Islet precursor cell (in vitro differentiated cells): ENCODE measurements at regions not wholly inside any gene's neighbourhood (a gene's known extent, or its start where the extent isn't known, plus 50 kb on each side); places are given as distances from the start of the nearest gene placed in this dataset.
A peak's percentile ranks its signal among the peaks of the same experiment; 100 is the strongest.
"Not testable (repeated sequence)": the region's sequence is repeated elsewhere in the genome, so short reads cannot be mapped to it uniquely, and the experiment has no call there.

ENCODE experiments used
- DNase-seq: peaks from one replicate; pipeline ENCODE4 v3.0.0-alpha.2; 2018

DNA sequence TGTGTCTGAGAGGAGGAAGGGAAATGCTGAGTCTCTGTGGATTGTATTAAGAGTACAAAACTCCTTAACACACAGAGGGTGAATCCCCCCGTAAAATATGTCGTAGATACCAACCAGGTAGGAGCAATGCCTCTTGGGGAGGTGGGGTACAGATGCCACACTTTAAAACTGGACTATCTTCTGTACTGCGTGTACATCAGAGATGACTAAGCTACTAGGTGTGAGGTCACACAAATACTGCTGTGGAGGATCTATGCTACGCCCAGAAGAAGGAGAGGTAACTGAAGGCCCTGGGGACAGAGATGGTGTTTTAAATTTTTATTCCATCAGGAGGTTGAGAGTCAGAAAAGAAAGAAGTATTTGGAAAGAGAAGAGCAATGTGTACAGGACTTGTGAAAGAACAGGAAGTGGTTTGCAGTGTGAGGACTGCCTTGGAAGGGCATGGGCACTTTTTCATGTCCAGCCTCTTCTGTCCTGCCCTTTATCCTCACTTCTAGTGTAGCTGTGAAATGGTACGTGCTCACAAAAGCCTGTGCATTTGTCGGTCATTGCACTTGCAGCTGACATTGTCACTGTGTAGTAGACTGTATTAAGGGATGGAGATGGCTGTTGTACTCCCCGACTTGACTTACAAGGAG is 287.8 kb upstream of the CHRM3 start:
- no peak for DNase-seq

GRCh38 chr1:239091537-239091936 is 294.8 kb upstream of the CHRM3 start:
- DNase-seq, result no peak

GRCh38 chr1:239084459-239085080 is 301.8 kb upstream of the CHRM3 start:
- no peak for DNase-seq

DNA sequence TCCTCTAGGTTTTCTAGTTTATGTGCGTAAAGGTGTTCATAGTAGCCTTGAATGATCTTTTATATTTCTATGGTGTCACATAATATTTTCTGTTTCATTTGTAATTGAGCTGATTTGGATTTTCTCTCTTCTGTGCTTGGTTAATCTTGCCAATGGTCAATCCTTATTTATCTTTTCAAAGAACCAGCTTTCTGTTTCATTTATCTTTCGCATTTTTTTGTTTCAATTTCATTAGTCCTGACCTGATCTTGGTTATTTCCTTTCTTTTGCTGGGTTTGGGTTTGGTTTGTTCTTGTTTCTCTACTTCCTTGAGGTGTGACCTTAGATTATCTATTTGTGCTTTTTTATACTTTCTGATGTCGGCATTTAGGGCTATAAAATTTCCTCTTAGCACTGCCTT is 304.4 kb upstream of the CHRM3 start:
- DNase-seq, result not testable (repeated sequence)

DNA sequence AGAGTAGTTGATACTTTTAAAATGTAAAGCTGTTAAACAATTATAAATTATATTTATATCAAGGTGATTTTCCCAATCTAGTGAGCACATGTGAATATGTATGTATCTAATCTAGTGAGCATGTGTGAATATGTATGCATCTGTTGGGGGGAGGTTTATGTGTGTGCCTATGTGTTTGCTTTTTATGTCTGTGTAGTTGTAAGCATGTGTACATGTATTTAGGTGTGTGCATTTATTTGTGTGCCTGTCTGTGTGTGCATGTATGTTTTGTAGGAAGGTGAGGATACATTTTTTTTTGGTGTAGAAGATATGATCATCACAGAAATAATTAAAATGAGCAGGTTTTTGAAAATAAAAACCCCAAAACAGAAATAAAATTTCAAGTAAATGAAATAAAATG is 318.9 kb upstream of the CHRM3 start:
- DNase-seq, result no peak

DNA sequence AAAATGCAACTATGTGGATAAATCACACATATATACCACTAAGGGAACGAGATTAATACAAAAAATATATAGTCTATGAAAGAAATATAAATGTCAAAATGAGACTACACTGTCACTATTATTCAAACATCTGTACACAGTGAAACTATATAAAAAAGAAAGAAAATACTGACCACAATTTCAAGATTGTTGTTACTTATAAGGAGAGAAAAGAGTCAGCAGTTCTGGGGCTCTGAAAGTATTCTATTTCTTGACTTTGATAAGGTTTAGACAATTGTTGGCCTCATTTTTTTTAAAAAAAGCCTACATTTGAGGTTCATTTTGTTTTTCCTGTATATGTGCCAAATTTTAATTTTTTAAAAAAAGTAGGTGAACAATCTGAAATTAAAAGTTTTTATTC is 319.3 kb upstream of the CHRM3 start:
- no peak for DNase-seq

GRCh38 chr1:239061770-239062169 is 324.6 kb upstream of the CHRM3 start:
- no peak for DNase-seq

DNA sequence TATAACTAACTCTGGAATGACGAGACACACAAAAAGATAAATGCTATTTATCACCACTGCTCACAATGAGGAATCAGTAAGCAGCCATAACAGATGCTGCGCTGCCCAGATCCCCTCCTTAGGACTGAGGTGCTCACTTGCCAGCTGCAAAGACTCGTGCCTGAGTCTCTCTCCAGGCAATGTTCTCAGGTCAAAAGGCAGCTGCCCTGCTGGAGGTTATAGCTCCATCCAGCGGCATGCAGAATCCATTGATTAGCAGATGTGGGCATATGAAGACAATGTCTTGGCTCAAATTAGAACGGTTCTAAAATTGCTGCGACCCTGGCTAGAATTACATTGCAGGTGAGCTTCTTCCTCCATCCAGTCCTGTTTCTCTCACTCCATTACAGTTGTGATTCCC is 328.2 kb upstream of the CHRM3 start:
- no peak for DNase-seq

DNA sequence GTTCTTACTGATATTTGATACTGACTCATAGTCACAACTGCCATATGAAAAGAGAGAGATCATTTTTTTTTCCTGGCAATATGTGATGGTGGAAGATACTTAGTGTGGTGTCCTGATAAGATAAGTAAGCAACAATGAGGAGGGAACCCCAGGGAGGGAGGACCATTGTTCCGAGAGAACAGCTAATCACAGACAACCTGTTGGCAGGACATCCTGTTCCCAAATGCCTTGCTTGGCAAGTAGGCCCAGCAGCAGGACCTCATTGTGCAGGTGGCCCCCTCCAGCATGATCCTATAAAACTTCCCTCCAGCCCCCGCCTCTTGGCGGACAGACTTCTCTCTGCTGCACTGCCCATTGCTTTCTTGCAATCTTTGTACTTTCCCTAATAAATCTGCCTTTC is 329.4 kb upstream of the CHRM3 start:
- no peak for DNase-seq

DNA sequence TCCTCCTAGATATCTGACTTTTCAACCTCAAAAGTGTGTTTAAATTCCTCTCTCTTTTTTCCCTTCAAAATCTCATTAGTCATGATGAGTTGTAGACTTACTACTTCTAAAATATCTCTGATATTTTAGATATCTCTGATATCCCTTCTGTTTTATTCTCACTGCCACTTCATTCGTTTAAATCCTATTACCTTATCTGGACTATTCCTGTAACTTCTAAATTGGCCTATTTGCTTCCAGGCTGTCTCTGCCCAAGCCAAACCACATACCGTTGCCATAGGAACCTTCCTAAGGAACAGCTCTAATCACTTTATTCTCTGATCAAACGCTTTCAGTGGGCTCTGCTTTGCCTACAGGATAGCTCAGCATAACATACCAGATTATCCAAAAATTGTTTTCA is 333.1 kb upstream of the CHRM3 start:
- no peak for DNase-seq

DNA sequence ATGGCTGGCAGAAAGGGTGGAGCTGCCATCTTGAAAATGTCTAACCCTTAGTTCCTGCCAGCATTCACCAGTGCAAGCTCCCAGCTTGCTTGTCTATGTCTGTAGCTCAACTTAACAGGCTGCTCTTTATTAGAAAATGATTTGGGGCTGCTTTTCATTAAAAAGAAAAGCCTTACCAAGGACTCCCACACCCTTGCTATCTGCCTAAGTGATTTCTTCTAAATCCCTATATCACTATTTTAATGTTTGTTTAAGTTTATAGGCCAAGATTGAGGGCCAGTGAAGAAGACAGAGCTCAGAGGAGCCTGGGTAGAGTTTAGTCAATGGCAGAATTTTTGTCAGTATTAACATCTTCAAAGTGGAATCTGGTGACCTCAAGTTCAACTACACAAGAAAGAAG is 336.8 kb upstream of the CHRM3 start:
- no peak for DNase-seq

DNA sequence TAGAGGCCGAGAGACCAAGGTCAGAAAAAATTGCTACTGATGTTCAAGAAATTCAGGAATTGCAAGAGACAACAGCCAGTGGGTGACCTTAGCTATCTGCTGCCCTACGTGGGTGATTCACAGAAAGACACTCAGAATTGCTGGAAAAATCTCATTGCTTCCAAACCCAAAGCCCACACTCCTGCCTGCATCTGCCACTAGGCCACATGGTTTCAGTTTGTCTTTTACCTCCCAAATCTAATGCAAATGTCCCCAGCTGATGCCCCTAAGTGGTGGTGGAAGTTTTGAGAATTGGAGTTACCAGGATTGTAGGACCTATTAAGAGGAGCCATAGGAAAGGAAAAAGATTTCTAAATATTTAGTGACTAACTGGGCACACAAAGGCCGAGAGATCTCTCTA is 341.5 kb upstream of the CHRM3 start:
- DNase-seq, result no peak

GRCh38 chr1:239040523-239040922 is 345.8 kb upstream of the CHRM3 start:
- DNase-seq, result no peak

DNA sequence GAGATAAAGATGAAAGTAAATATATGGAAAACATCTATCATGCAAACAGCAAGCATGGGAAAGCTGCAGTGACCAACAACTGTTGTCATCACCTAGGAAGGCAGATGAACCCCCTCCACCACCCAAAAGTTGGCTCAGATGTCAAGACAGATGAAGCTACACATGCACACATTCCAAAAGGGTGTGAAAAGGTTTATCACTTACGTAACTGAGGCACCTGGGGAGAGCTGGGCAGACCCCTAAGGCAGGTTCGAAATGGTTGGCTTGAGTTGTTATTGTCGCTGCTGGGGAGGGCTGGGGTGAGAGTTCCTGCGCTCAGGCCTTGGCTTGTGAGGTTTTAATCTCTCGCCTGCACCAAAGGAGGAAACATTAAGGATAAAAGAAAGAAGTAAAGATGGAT is 355.1 kb upstream of the CHRM3 start:
- DNase-seq, result no peak

DNA sequence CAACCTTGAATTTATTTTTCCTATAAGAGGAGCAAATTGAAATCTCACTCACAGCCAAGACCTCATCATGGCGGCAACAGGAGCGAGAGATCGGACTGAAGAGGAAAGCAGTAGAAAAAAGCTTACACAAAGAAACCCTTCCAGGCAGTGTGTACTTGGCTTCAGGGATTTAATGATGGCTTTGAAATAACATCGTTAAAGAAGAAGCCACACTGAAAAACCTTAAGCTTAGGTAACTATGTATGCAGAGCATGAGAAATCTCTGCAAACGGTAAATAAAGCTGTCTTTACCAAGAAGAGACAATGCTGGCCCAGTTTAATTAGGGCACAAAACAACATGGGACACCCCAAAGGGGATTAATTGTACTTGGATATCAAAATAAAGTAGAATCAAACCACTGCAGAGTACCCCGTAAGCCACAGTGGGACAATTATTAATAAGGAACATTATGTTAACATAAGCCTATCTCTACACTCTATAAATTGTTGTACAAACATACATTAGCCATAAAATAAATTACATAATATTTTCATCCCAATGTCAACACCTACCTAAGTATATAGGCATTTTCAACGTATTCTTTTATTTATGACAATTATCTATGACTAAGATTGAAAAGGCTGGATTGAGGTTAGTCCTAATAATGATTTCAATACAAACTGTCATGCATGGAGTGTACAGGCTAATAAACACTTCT is 360.2 kb upstream of the CHRM3 start:
- DNase-seq, result no peak

DNA sequence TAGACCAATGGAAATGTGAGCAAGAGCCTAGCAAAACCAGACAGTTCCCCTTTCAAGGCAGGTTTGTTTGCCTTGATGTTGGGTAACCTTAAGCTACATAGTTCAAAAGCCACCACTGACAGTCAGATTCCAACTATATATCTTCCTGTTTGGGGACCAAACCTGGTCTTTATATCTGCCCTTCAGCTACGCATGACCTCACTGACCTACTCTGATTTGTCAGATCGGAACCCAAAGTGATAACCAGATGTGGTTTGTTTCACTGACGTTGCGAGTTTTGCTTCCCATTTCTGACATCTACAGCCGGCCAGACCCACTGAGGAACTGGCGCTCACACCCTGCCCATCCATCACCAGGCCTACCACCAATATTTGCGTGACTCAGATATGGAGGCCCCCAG is 361.1 kb upstream of the CHRM3 start:
- DNase-seq, result no peak

GRCh38 chr1:239023732-239024360 is 362.5 kb upstream of the CHRM3 start:
- no peak for DNase-seq

DNA sequence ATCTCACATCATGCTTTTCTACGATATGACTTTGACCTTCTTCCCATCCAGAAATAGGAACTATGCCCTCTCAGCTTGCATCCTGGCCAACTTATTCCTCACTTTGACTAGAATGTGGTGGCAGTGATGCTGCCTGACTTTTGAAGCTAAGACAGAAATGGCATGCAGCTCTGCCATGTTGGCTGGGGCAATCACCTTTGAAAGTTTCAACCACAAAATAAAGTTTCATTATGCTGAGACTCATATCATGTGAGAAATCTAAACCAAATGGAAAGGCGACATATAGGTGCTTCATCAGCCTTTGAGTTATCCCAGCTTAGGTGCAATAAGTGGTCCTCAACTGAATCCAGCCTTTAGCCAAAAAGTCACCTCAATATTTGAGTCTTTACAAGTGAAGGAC is 370.0 kb upstream of the CHRM3 start:
- no peak for DNase-seq

DNA sequence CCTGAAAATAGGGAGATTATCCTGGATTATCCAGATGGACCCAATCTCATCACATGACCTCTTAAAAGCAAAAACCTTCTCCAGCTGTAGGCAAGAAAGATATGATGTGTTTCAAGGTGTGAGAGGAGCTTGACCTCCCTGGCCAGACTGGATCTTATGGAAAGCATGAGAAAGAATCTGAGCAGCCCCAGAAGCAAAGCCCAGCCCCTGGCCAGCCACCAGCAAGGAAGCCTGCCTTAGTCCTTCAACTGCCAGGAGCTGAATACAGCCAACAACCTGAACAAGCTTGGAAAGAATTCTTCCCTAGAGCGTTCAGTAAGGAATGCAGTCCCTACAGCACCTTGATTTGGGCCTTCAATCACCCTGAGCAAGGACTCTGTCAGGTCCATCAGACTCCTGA is 375.0 kb upstream of the CHRM3 start:
- DNase-seq, result peak; percentile 66

DNA sequence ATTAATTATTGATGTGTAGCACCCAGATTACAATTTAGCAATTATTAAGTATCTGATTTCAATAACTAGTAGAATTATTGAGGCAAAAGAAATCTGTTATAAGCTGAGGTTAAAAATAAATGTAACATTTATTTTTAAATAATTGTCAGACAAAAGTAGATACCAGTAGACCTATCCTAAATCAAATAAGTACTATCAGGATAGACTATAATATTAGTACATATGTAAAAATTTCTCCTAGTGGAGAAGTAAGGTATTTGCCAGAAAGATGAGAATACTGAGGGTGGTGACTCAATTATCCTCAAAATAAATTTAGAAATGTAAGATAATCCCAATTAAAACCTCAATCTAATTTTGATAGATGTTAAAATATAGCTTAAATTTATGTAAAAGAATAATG is 377.8 kb upstream of the CHRM3 start:
- DNase-seq, result no peak

DNA sequence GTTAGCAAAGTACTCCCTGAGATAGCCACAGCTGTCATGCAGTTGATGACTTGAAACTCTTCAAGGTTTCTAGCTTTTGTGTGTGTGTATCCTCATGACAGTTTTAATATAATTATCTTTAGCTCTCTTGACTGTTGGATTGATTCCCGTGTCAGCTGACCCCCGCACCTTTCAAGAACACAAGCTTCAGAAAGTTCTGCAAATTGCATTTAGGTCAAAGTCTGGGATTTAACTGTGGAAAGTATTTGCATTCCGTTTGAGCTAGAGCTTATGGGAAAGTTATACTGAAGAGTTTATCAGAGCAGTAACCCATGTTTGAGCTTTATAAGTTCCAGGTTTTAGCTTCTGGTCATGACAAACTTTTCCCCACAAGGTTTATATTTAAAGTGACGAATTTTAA is 380.1 kb upstream of the CHRM3 start:
- DNase-seq, result no peak

DNA sequence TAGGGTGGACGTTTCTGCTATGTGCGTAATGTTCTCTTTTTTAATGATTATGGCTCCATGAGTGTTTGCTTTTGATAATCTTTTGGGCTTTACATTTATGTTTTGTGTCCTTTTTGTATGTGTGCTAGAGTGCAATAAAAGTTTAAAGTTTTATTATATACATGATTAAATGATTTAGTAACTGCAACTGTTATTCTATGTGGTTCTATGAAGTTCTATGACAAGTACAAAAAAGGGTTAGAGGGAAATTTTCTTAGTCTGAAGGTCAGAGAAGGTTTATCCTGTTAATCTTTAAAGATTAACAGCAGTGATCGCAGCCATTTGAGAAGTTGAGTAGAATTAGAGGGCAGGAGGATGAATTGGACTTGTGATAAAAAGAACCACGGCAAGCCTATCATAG is 386.4 kb upstream of the CHRM3 start:
- DNase-seq, result no peak

DNA sequence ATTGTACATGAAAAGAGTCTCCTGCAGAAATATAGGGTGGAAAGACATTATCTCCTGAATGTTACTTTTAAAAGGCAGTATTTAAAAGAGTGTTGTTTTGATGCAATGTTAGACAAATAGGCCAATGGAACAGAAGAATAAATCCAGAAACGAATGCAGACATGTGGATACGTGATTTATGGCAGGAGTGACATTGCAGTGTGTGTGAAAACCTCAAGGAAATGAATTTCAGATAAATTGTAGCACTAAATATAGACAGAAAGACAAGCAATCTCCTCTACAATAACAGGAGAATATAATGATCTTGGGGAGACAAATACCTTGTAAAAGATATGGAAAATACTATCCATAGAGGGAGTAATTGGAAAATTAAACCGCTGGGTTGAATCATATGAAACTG is 387.8 kb upstream of the CHRM3 start:
- no peak for DNase-seq
